NCI-H146 treated with DMSO at 0.1 percent for 48 hours (cell line): ENCODE measurements at regions not wholly inside any gene's neighbourhood (a gene's known extent, or its start where the extent isn't known, plus 50 kb on each side); places are given as distances from the start of the nearest gene placed in this dataset.
"Not testable (repeated sequence)": the region's sequence is repeated elsewhere in the genome, so short reads cannot be mapped to it uniquely, and the experiment has no call there.

Source experiments
- DNase-seq: peaks from one replicate; lab custom pipeline; 2025; ENCODE audit not compliant: unreplicated experiment; lab: John Stamatoyannopoulos, UW

DNA sequence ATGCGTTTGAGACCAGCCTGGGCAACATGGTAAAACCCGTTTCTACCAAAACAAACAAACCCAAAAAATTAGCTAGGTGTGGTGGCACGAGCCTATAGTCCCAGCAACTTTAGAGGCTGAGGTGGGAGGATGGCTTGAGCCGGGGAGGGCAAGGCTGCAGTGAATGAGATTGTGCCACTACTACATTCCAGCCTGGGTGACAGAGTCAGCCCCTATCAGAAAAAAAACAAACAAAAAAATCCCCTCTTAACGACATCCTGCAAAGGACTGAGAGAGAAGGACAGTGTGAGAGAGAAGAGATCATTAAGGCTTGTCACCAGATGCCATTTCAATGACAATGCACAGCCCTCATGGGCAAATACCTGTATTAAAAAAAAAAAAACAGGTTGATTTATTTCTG lies 266.7 kb upstream of the ATP10A start:
- DNase-seq = no peak

DNA sequence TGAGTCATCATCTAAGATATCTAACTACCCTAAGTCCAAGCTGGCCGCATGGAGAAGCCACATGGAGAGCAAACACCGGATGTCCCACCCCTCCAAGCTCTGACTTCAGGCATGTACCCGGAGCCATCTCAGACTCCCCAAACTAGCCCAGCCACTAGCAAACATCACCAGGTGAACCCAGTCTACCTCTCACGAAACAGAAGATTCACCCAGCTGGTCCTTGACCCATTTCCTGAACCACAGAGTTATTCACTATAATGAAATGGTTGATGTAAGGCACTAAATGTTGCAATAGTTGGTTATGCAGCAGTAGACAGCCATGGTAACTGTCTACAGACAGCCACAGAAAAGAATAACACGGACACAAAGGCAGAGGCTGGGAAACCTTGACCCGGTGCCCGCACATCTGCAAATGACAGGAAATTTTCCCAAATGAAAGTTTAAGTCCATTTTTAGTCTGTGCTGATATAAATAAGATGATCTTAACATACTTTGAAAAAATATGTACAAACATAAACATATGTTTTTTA lies 265.5 kb upstream of the ATP10A start:
- DNase-seq = no peak

- no peak for DNase-seq
These were observed 263.8 kb upstream of the ATP10A start for GRCh38 chr15:26126819-26127387.

DNA sequence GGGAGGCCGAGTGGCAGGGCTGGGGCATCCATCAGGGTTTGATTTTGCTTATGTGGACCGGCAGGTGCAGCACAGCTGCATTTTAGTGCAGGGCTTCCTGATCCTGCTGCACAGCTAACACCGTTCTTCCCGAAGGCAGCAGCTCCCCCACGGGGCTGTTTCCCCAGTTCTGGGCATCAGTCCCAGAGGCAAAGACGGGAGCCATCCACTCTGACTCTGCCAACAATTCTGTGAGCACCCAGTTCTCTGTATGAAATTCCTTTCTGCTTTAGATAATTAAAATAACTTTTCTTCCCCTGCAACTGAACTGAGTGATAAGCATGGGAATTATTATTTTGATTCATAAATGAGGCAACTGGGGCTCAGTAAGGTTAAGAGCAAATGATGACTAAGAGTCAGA lies 262.9 kb upstream of the ATP10A start:
- no peak for DNase-seq

GRCh38 chr15:26125664-26126063 lies 262.5 kb upstream of the ATP10A start:
- DNase-seq = no peak

- DNase-seq = no peak
These were observed 256.2 kb upstream of the ATP10A start for GRCh38 chr15:26119322-26119721.

- no peak for DNase-seq
These were observed 252.3 kb upstream of the ATP10A start for GRCh38 chr15:26115229-26115943.

GRCh38 chr15:26114128-26114527 lies 251.0 kb upstream of the ATP10A start:
- not testable (repeated sequence) for DNase-seq

DNA sequence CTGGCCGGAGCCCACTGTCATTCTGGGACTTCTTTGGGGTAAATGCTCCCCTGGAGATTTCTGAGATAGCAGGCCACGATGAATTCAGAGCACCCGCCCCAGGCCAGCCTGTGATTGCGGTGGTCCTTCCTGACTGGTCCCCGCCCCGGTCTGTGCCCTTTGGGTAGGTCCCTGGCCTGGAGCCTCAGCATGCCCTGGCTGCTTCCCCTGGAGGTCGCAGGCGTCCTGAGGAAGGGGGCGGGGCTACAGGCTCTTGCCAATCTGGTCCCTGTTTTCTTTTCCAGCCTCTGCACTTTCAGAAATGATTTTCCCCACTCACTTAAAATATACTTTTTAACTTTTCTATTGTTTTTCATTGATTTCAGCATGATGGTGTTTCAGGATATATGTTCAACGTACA lies 250.2 kb upstream of the ATP10A start:
- DNase-seq = no peak

GRCh38 chr15:26109203-26109602 lies 246.1 kb upstream of the ATP10A start:
- DNase-seq = no peak

- DNase-seq = no peak
These were observed 243.4 kb upstream of the ATP10A start for GRCh38 chr15:26106556-26106955.

DNA sequence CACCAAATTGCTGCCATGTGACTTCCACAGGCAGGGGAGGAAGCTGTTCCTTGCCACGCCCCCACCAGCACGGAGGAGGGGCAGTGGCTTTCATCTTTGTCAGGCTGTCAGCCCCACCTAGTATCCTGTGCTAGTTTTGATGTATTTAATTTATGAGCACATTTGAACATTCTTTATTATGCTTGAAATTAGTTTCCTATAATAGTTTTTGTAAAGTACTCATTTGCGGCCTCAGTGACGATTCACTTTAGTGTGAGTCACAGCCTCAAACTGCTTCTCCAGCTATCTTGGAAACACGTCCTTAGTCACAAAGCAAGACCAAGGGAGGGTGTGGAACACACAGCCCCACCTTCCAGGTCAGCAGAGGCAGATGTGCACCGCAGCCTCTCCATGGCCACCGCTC lies 239.9 kb upstream of the ATP10A start:
- DNase-seq = no peak

GRCh38 chr15:26102365-26102764 lies 239.2 kb upstream of the ATP10A start:
- DNase-seq = no peak

DNA sequence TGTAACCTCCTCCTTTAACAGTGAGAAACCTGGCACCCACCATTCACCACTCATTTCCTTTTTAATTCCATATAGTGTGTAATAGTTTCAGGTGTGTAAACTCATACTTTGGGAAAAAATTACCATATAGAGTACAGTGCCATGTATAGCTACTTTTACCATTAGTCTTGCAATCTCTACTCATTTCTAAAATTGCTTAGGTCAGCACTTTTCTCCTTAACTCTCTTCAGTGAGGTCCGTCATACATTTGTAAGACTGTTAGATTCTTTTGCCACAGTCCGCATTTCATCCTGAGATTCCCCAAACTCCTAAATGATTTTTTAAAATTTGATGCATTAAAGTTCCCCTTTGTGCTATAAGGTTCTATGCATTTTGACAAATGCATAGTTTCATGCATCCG lies 238.3 kb upstream of the ATP10A start:
- DNase-seq = no peak

GRCh38 chr15:26098801-26099200 lies 235.7 kb upstream of the ATP10A start:
- DNase-seq = no peak

- no peak for DNase-seq
These were observed 234.1 kb upstream of the ATP10A start for GRCh38 chr15:26097216-26097615.

DNA sequence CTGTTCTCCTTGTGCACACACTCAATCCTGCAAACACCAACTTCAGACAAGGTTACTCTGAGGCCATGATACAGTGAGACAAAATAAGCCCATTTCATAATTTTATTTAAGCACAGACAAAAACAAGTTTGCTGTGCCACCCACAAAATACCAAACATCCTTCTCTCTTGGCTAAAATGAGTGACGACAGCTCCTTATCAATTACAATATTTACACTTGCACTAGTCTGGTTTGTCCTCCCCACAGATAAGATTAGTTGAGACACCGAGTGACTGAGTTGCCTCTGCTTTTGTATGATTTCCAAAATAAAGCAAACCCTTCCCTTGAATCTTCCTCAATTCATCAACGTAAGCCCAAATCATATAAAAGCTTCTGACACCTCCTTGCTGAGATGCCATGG lies 233.5 kb upstream of the ATP10A start:
- no peak for DNase-seq

GRCh38 chr15:26095710-26096330 lies 232.7 kb upstream of the ATP10A start:
- no peak for DNase-seq

- no peak for DNase-seq
These were observed 228.1 kb upstream of the ATP10A start for GRCh38 chr15:26091184-26091583.

GRCh38 chr15:26087881-26088280 lies 224.8 kb upstream of the ATP10A start:
- no peak for DNase-seq

DNA sequence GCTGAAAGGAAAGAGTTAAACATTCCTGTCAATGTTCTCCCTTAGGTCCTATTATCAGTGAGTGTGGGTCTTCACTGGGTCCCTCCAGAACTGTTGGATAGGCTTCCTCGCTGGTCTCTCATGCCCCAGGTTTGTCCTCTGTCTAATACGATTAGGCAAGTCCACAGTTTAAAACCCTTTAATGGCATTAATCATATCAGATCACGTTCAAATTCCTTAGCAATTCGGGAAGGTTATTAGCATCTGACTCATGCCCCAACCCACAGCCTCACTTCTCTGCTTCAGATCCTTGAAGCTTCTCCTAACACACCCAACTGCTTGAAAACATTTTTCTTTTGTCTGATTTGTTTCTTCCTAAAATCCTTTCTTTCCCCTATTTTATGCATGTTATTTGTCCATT lies 224.3 kb upstream of the ATP10A start:
- DNase-seq = no peak

- DNase-seq = no peak
These were observed 221.6 kb upstream of the ATP10A start for GRCh38 chr15:26084771-26085170.
